Psoas muscle (tissue), 7 donors: ENCODE measurements at regions not wholly inside any gene's neighbourhood (a gene's known extent, or its start where the extent isn't known, plus 50 kb on each side); places are given as distances from the start of the nearest gene placed in this dataset.
A peak's percentile ranks its signal among the peaks of the same experiment; 100 is the strongest.

Source experiments
- ATAC-seq, 4 donors: fragments of 200-7000 bp; cut with Tn5 transposase; one replicate each; pipeline ENCODE4 v1.9.1; 2020; ENCODE audit warnings: moderate library complexity in 3 of 4, mild to moderate bottlenecking in 2 of 4
- DNase-seq, 2 donors: peaks; one replicate each; pipeline ENCODE4 v3.0.0-alpha.2; 2020
- H3K27ac ChIP-seq: fragments of 200-600 bp; one replicate; pipeline ENCODE4 v1.8.0; 2022
- H3K27me3 ChIP-seq, 3 donors: fragments of 200-600 bp in 1 of 3; one replicate each; pipeline versions ENCODE4 v1.6.1 to v1.8.0; 2013 to 2022; ENCODE audit warnings: low read length in 2 of 3, mild to moderate bottlenecking in 2 of 3, moderate library complexity in 1 of 3; ENCODE audit not compliant: insufficient read depth in 3 of 3
- H3K36me3 ChIP-seq, 2 donors: fragments of 200-600 bp in 1 of 2; one replicate each; pipeline versions ENCODE4 v1.6.1 to v1.8.0; 2013 to 2022; ENCODE audit warnings: low read depth in 1 of 2, mild to moderate bottlenecking in 1 of 2, moderate library complexity in 1 of 2; ENCODE audit not compliant: insufficient read depth in 1 of 2
- H3K4me1 ChIP-seq: fragments of 200-600 bp; one replicate; pipeline ENCODE4 v1.8.0; 2022
- H3K4me3 ChIP-seq: fragments of 200-600 bp; one replicate; pipeline ENCODE4 v1.8.0; 2022; ENCODE audit warnings: mild to moderate bottlenecking
- H3K9me3 ChIP-seq: fragments of 200-600 bp; one replicate; pipeline ENCODE4 v1.8.0; 2022
- WGBS, 3 donors: extraction: QIAGEN DNeasy Blood & Tissue Kit; methylation state at CpG; one replicate each; pipeline versions ENCODE4 v1.1.6 to v1.1.7; 2013; 5-methylcytosine and 5-hydroxymethylcytosine counted together
- intact Hi-C, 2 donors: fragments of 100-400 bp; cut with DNase I; formaldehyde crosslinking; loops; one replicate each; pipeline versions ENCODE4 v1.11.0 to v1.14.2; 2022
- TF ChIP-seq, protein P1 (sequence below): fragments of 200-600 bp; IDR thresholded peaks from one replicate; pipeline ENCODE4 v1.8.0; 2022; ENCODE audit warnings: antibody characterized with exemption
- donor health status: healthy with polysubstance abuse.
- donor health status: DM: no; HTN: no; CAD: no; lungs with moderate emphysema.
- donor health status: Bipolar disorder and iron deficiency.
- donor health status: healthy.
- donor health status: DM: yes; HTN: yes; CAD: no.
- donor health status: DM: no; HTN: no; CAD: no.
- donor health status: DM: yes; HTN: yes; CAD: no.

- 81 to 86% (median 81%) methylated on average over 3 of the region's 3 CpGs for WGBS, 3 donors
- H3K36me3 ChIP-seq: no peaks in the 10 kb centered on the region
- no peaks in the 10 kb centered on the region for H3K27me3 ChIP-seq
- H3K4me1 ChIP-seq: no peaks in the 10 kb centered on the region
- intact Hi-C loops: no loop called here
- peaks cover 3% of the 10 kb centered on the region for H3K9me3 ChIP-seq
- TF ChIP-seq, protein P1, sequence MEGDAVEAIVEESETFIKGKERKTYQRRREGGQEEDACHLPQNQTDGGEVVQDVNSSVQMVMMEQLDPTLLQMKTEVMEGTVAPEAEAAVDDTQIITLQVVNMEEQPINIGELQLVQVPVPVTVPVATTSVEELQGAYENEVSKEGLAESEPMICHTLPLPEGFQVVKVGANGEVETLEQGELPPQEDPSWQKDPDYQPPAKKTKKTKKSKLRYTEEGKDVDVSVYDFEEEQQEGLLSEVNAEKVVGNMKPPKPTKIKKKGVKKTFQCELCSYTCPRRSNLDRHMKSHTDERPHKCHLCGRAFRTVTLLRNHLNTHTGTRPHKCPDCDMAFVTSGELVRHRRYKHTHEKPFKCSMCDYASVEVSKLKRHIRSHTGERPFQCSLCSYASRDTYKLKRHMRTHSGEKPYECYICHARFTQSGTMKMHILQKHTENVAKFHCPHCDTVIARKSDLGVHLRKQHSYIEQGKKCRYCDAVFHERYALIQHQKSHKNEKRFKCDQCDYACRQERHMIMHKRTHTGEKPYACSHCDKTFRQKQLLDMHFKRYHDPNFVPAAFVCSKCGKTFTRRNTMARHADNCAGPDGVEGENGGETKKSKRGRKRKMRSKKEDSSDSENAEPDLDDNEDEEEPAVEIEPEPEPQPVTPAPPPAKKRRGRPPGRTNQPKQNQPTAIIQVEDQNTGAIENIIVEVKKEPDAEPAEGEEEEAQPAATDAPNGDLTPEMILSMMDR: no peak
- no peak overlapping the region for H3K4me3 ChIP-seq
- DNase-seq (no peak), ATAC-seq (no peak)
- no peak overlapping the region for H3K27ac ChIP-seq
Measured at GRCh38 chr14:25955772-25956171, 642.1 kb downstream of the NOVA1 start.

DNA sequence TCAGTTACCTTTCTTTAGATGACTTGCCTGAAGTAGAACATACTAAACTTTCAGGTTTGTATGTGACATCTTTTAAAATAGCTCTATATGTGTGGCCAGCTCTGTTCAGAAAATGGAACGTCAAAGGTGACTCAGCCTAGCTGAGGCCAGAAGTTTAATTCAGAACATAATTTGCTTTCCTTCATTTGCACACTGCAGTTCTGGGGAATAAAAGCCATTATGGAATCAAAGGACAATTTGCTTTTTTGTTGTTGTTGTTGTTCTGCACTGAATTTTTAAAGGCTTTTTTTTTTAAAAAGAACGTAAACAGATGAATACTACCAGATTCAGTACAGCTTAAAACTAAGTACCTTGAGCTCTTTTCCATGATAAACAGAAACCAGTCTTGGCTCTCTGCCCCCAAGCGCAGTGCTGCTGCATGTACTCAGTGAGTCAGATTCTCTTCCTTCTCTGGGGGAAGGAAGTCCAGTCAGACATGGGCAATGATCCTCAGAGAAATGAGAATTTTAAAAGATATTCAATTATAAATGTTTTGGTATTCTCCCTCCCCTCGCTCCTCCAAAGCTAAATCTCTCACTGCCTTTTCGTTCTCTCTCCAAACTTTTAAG, 644.2 kb downstream of the NOVA1 start:
- Histone ChIP-seq H3K36me3 (no peaks in the 10 kb centered on the region), H3K4me1 (no peaks in the 10 kb centered on the region), H3K4me3 (no peak overlapping the region), H3K27ac (no peak overlapping the region), H3K9me3 (peaks cover 3% of the 10 kb centered on the region), H3K27me3 (no peaks in the 10 kb centered on the region)
- TF ChIP-seq, protein P1: no peak
- no peak for ATAC-seq
- intact Hi-C loops: no loop called here
- DNase-seq: peak in 1 of 2 donors; percentile 24
- WGBS, 3 donors: 71 to 86% (median 76%) methylated on average over 5 of the region's 5 CpGs

DNA sequence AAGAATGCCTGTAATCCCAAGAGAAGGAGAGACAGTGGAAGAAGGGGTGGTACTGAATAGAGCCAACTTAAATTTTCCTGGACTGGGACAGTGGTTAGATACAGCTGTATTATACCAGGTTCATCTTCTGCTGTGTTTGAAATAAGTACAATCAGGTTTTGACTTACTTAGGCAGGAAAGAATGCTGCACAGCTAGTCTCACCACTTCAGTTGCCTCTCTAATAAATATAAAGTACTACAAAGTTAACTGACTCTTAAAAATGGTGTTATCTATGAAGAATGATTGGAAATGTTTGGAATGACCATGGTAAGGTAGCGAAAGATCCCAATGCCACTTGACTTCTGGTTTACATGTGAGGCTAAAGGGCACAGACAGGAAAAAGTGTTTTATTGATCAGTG, 652.1 kb downstream of the NOVA1 start:
- H3K27ac ChIP-seq: no peak overlapping the region
- no peaks in the 10 kb centered on the region for H3K9me3 ChIP-seq
- no peak for ATAC-seq
- H3K4me3 ChIP-seq: no peak overlapping the region
- no peak for DNase-seq
- no peaks in the 10 kb centered on the region for H3K4me1 ChIP-seq
- intact Hi-C loops: no loop called here
- TF ChIP-seq, protein P1: no peak
- no peaks in the 10 kb centered on the region for H3K27me3 ChIP-seq
- 76 to 84% (median 79%) methylated on average over 1 of the region's 1 CpG for WGBS, 3 donors
- H3K36me3 ChIP-seq: no peaks in the 10 kb centered on the region

DNA sequence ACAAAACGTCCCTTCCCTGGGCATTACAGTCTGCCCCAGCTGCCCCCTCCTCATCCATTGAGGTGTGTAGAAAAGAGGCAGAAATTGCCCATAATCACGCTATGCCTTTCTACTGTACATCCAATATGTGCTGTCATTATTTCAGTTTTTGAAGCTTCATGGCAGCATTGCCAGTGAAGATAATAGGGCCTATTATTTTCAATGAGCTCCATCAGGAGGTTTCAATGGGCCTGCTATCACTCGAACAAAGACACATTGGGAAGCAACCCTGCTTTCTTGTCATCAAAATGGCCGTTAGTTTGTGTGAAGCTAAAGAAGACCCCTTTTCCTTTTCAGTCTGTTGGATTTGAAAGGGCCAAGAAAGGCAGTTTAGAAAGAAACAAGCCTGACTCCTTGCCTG, 653.8 kb downstream of the NOVA1 start:
- H3K27ac ChIP-seq: no peak overlapping the region
- ATAC-seq: no peak
- 70 to 77% (median 74%) methylated on average over 4 of the region's 4 CpGs for WGBS, 3 donors

More for the DNA sequence above, 653.8 kb downstream of the NOVA1 start:
- no peaks in the 10 kb centered on the region for H3K9me3 ChIP-seq
- no peaks in the 10 kb centered on the region for H3K27me3 ChIP-seq
- intact Hi-C loops: no loop called here
- no peaks in the 10 kb centered on the region for H3K36me3 ChIP-seq
- no peaks in the 10 kb centered on the region for H3K4me1 ChIP-seq
- TF ChIP-seq, protein P1: no peak
- H3K4me3 ChIP-seq: no peak overlapping the region
- no peak for DNase-seq
